Stimulated activated CD4-positive, alpha-beta T cell treated with anti-CD3 and anti-CD28 coated beads, TNF-alpha, amount 100 ng/mL, for 4 hours (primary cell): ENCODE measurements at regions not wholly inside any gene's neighbourhood (a gene's known extent, or its start where the extent isn't known, plus 50 kb on each side); places are given as distances from the start of the nearest gene placed in this dataset.
"Not testable (repeated sequence)": the region's sequence is repeated elsewhere in the genome, so short reads cannot be mapped to it uniquely, and the experiment has no call there.

Source experiments
- DNase-seq, 3 experiments: peaks; one replicate each; pipeline ENCODE4 v3.0.0-alpha.2; 2020; ENCODE audit warnings: low read depth in 3 of 3

DNA sequence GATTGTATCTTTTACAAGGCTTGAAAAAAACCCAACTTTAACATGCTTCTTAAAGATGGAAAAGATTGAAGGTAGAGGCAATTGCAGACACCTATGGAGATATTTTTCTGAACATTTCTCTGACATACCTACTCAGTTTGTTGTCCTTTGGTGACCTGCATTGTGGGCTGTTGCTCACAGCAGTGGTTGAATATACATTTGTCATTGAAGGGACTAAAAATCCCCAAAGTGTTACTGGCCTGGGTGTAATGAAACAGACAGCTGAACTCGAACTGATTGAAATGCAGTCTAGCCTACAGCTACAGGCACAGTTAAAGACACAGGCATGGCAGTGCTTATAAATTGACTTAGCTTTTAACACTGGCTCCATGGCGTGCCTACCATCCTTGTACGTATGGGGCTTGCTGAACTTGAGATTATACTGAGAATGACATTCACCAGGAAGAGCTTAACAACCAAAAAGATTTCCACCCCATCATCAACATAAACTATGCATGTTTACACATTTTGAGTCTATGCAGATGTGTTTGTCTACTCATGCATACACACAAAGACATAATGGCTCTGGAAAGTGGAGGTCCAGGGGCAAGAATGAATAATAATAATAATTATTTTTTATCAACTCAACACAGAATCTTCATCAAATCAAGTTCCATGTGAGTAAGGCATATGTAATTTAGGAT lies 83.2 kb upstream of the NOX3 start:
- no peak for DNase-seq

DNA sequence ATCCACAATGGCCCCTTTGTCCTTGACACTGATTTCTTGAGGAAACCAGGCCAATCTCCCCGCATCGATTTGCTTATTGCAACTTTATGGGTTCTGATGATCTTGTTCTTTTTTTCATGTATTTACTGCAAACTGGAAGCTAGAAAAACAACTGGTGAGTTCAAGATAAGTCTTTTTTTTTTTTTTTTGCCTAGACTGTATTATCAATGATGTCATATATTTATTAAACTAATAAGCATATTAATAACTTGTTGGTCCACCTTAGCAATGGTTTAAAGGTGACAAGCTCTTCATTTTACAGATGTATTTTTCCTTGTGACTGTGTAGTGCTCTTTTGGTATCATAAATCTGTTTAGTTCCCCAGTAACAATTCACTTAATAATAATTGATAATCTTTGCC lies 79.0 kb upstream of the NOX3 start:
- no peak for DNase-seq

DNA sequence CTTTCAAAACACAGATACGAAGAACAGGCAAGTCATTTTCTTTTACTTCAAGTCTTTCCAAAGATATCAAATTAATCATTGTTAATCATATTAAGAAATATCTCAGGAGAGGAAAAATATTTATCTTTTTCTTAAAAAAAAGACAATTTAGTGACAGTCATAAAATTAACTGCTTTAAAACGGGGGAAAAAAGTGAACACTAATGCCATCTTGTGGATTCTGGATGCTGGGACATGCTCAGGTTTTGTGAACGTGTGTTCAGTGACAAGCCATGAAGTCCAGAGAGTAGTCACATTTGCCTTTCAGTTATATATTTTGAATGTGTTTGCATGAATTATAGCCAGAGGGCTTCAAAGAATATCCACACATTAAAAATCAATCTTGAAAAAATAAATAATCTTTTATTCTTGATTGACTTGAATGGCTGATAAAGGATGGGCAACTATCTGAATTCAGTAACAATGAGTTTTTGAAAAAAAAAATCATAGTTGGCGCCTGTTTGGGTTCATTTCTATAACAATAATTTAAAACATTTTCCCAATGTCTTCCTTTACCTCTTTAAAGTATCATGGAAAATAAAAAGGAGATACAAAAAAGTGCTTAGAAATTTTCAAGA lies 74.7 kb upstream of the NOX3 start:
- no peak for DNase-seq

DNA sequence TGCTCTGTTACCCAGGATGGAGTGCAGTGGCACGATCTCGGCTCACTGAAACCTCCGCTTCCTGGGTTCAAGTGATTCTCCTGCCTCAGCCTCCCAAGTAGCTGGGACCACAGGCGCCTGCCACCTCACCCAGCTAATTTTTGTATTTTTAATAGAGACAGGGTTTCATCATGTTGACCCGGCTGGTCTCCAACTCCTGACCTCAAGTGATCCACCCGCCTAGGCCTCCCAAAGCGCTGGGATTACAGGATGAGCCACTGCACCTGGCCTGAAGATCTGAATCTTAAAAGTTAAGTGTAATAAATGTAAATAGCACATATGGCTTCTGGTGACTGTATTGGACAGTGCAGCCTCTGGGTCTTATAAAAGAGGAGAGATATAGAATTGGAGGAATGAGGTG lies 74.2 kb upstream of the NOX3 start:
- DNase-seq, result not testable (repeated sequence)

DNA sequence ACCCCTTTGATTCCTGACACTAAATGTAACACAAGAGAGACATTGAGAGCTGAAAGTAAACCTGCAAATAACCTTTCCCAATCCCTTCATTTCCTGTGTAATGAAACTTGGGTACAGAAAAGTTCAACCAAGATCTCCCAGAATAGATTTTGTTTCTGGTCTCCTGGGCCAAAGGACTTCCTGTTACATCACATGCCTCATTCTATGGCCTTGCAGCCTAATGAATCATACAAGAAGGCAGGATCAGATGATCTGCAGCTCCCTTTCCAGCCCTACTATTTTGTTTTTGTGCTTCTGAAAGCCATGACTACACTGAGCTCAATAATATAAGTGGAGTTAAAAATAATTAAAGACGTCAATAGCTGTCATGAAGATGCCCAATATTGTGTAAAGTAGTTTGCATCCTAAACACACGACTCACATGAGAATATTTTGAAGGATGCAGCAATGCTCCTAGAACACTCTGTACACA lies 73.4 kb upstream of the NOX3 start:
- DNase-seq, result no peak

DNA sequence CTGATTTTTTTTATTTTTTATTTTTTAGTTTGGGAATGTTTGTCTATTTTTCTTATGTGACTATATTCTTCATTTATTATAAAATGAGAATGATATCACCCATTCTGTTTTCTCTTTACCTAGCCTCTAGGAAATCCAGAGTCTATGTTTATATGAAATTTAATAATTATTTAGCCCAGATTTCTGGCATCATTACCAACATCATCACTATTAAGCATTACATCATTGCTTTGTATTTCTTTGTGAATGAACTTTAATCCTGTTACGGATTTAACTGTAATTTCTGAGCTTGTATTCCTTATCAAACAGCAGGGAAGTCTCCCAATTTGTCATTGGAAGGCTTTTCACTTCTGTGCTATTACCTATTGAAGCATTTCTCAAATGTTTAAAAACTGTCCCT lies 72.7 kb upstream of the NOX3 start:
- DNase-seq, result no peak

DNA sequence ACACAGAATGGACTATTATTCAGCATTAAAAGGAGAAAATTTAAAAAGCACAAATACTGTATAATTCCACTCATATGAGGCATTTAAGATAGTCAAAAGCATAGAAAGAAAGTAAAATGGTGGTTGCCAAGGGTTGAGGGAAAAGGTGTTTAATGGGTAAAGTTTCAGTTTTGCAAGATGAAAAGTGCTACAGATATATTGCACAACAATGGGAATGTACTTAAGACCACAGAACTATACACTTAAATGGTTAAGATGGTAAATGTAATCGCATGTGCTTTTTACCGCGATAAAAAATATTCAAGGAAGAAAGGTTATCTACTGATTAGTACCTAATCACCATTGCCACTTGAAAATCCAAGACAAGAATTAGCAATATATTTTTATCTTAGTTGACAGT lies 71.8 kb upstream of the NOX3 start:
- DNase-seq, result no peak

DNA sequence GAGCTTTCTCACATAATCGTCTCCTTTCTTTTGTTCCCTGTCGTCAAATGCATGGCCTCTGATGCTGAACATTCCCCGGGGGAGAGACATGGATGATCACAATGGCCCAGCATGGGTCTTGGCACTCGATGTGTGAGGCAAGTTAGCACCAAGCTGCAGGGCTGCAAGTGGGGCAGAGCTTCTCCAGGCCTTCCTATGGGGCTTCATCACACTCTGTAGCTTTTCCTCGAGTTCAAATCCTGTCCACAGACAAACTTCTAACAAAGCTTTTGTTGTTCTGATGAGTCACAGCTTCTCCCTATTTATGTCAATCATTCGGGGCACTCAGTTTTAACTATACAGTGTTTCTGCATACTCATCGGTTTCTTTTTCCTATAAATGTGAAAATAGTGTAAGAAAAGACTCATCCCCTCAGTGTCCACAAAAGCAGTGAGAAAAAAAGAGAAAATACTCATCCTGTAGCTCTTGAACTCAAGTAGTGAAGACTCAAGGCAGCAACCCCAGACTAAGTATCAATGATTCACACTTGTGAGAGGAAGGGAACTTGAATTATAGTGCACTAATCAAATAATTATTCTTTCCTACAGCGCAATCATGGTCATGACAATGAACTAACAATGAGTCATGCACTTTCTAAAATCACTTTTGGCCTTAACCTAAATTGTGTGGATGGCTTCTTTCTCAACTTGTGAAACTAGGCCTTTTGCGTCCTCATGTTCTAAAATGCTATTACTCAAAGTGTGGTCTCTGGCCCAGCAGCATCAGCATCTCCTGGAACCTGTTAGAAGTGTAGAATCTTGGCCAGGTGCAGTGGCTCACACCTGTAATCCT lies 68.4 kb upstream of the NOX3 start:
- no peak for DNase-seq

DNA sequence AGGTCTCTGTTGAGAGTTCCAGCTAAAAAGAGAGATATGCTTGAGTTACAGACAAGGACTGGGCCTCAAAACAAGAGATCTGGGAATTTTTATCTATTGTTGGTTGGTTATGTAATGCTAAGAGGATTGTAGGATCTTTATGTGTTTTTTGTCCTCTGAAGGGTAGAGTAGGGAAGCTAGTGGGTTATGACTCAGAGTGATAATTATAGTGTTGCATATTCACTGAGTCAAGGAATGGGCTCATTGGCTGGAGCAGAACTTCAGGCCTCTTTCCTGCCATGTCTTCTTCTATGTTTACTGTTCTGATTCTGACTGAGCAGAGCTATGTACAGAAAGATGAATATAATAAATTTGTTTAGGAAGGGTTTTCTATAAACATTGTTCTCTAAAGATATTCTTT lies 66.1 kb upstream of the NOX3 start:
- DNase-seq, result no peak

DNA sequence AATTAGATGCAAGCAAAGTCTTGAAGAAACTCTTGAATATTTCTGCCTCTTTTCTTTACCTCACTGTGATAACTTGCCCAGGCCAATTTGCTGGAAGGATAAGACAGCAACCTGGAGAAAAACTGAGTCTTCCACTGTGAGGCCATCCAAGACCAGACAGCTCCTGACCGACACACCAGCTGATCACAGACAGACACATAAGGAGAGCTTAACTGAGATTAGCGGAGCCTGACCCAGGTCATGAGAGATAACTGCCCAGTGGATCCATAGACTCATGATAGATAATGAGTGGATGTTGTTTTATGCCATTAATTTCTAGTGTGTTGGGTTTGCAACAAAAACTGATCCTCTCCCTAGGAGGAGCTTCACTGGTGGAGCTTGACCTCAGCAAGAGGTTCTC lies 64.4 kb upstream of the NOX3 start:
- DNase-seq, result no peak

DNA sequence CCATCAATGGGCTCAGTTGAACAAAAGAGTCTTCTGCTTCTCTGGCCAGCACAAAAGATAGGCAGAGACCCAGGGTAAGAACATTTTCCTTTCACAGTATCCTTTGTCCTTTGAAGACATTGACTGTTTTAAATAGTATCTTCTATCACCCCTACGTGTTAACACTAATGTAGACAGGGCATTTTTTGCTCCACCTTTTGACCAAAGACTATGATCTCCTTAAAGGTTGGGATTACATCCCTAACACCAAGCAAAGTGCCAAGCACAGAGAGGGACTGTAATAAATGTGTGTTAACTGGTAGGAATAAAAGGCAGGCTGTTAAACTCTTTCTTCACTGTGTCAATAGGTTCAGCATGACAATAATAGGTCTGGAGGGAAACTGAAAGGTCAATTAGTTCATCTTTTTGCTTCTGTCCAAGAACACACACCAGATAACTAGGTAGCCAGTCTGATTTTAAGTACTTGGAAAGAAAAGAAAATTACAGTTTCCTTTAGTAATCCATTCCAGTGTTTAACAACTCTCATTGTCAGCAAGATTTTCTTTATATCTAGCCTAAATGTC lies 63.6 kb upstream of the NOX3 start:
- no peak for DNase-seq

DNA sequence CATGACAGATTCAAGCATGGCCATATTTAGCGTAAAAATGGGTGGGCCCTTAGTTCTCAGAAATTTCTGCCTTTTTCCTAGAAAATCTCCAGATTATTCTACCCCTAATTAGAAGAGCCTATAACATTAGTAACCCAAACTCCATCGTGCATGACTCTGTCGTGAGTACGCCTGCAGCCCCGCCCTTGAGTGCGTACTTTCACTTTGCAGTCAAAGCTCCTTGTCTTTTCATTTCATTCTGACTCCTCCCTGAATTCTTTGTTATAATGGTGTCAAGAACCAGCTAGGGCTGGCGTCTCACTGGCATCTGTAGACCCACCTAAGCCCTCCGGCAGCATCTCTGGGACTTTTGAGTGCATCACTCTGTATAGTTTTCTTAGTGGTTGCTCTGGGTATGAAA lies 61.7 kb upstream of the NOX3 start:
- no peak for DNase-seq

DNA sequence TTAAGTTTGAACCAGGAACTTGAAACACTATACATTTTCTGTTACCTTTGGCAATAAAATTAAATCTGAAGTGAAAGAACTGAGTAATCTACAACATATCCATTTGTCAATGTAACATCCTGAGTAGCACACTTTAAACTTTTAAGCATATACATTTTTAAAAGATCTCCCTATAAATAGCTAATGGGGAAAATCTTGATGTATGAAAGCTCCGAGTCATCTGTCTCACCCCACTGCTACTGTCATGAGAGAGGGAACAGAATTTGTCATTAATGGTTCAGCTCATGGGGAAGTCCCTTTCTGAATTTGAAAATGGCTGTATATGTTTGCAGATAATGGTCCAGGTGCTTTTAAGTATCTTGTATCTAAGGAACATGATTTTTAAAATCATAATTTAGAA lies 55.2 kb upstream of the NOX3 start:
- DNase-seq, result no peak

DNA sequence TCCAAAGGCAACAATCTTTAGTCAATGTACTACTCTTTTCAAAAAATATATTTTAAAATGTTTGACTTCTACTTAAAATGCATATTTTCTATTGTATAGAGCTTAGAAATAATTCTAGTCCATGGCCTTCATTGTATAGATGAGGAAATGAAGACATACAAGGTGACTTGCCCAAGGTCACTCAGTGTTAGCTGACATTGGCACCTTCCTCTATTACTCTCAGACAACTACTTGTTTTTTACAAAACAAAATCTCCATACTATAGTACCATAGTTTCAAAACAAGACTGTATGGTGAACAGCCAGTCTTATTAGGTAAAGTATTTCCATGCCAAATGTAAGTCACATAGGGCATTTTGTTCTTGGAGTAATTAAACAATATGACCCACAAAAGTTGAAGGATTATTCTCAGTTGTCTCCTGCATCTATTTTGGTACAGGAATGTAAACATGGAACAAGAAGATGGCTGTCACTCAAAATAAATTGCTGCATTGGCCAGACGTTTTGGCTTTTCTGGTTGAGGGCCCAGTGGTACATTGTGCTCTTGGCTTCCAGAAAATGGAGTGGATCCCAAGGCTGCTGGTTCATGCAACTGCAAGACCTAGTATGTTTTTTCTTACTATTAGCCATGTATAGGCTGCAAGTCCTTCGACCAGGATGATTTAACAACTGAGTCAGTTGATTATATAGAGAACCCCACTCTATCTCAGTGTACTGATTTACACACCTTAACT lies 54.3 kb upstream of the NOX3 start:
- no peak for DNase-seq

DNA sequence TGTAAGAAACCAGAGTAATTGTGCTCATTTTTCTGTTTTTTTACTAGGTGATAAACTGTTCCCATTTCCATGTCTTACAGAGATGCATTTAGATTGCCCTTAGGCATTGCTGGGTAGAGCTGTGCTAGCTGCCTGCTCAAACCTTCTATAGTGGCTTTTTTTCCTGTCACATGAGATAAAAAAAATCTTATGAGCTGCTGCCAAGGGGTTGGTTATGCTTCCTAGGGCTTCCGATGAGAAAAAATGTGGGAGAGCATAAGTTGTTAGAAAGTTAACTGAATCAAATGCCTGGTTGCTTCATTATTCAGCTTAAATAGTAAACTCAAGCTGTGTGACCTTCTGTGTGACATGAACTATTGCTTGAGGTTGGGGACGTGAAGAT lies 50.0 kb upstream of the NOX3 start:
- DNase-seq, result no peak
